Naive B cell (primary cell): ENCODE measurements at regions not wholly inside any gene's neighbourhood (a gene's known extent, or its start where the extent isn't known, plus 50 kb on each side); places are given as distances from the start of the nearest gene placed in this dataset.

Source experiments
- ATAC-seq, 2 donors: fragments of 150-1000 bp; cut with Tn5 transposase; 2 replicates each; pipeline ENCODE4 v1.10.0; 2021; ENCODE audit warnings: low read depth in 2 of 2, mild to moderate bottlenecking in 2 of 2, moderate library complexity in 2 of 2
- DNase-seq: peaks from one replicate; pipeline ENCODE4 v3.0.0; 2022
- H3K27ac Mint-ChIP-seq, 6 donors: one replicate each; pipeline ENCODE4 v1.8.0; 2020 to 2022; ENCODE audit warnings: mild to moderate bottlenecking in 6 of 6, mixed read lengths in 6 of 6, moderate library complexity in 5 of 6, inconsistent platforms in 2 of 6
- H3K27me3 Mint-ChIP-seq, 3 donors: one replicate each; pipeline ENCODE4 v1.8.0; 2021 to 2022; ENCODE audit warnings: mixed read lengths in 3 of 3, mild to moderate bottlenecking in 1 of 3
- H3K36me3 Mint-ChIP-seq, 2 donors: one replicate each; pipeline ENCODE4 v1.8.0; 2020 to 2022; ENCODE audit warnings: mixed read lengths in 2 of 2, inconsistent platforms in 1 of 2, mild to moderate bottlenecking in 1 of 2
- H3K4me1 Mint-ChIP-seq, 3 donors: one replicate each; pipeline ENCODE4 v1.8.0; 2020 to 2022; ENCODE audit warnings: mixed read lengths in 3 of 3, inconsistent platforms in 1 of 3, mild to moderate bottlenecking in 1 of 3, moderate library complexity in 1 of 3
- H3K4me3 Mint-ChIP-seq, 8 donors: one replicate each; pipeline ENCODE4 v1.8.0; 2020 to 2022; ENCODE audit warnings: mild to moderate bottlenecking in 8 of 8, mixed read lengths in 8 of 8, moderate library complexity in 8 of 8, inconsistent platforms in 2 of 8
- H3K9me3 Mint-ChIP-seq, 7 donors: one replicate each; pipeline ENCODE4 v1.8.0; 2020 to 2022; ENCODE audit warnings: mixed read lengths in 7 of 7, mild to moderate bottlenecking in 5 of 7, inconsistent platforms in 2 of 7, moderate library complexity in 1 of 7

GRCh38 chr1:55938861-55939260 lies 640.5 kb downstream of the PLPP3 start:
- Mint-ChIP-seq H3K9me3 (peaks cover 0 to 23% (median 5%) of the 10 kb centered on the region in 7 donors), H3K36me3 (no peaks in the 10 kb centered on the region), H3K27ac (no peak overlapping the region), H3K4me1 (no peaks in the 10 kb centered on the region), H3K27me3 (peaks cover 0 to 4% (median 0%) of the 10 kb centered on the region in 3 donors), H3K4me3 (no peak overlapping the region)
- ATAC-seq, result no peak
- DNase-seq, result no peak

- H3K36me3 Mint-ChIP-seq, result no peaks in the 10 kb centered on the region
- H3K4me3 Mint-ChIP-seq, result no peak overlapping the region
- H3K4me1 Mint-ChIP-seq, result no peaks in the 10 kb centered on the region
- no peak for DNase-seq
- peaks cover 0 to 23% (median 5%) of the 10 kb centered on the region in 7 donors for H3K9me3 Mint-ChIP-seq
- no peaks in the 10 kb centered on the region for H3K27me3 Mint-ChIP-seq
- no peak overlapping the region for H3K27ac Mint-ChIP-seq
- ATAC-seq, result no peak
These were observed 641.0 kb downstream of the PLPP3 start for GRCh38 chr1:55938376-55938850.

GRCh38 chr1:55937840-55938375 lies 641.5 kb downstream of the PLPP3 start:
- ATAC-seq (no peak), DNase-seq (no peak)
- no peaks in the 10 kb centered on the region for H3K36me3 Mint-ChIP-seq
- H3K27ac Mint-ChIP-seq, result peak overlapping the region in 1 of 6 donors; percentile 31
- no peak overlapping the region for H3K4me3 Mint-ChIP-seq
- H3K9me3 Mint-ChIP-seq, result peaks cover 0 to 21% (median 5%) of the 10 kb centered on the region in 7 donors
- H3K4me1 Mint-ChIP-seq, result no peaks in the 10 kb centered on the region
- H3K27me3 Mint-ChIP-seq, result peaks cover 0 to under 1% (median 0%) of the 10 kb centered on the region in 3 donors

GRCh38 chr1:55935236-55935635 lies 644.1 kb downstream of the PLPP3 start:
- Mint-ChIP-seq H3K4me3 (no peak overlapping the region), H3K27me3 (peaks cover 0 to 9% (median 8%) of the 10 kb centered on the region in 3 donors), H3K4me1 (no peaks in the 10 kb centered on the region), H3K36me3 (no peaks in the 10 kb centered on the region), H3K27ac (no peak overlapping the region), H3K9me3 (peaks cover 0 to 18% (median 5%) of the 10 kb centered on the region in 7 donors)
- ATAC-seq (no peak), DNase-seq (no peak)

- no peaks in the 10 kb centered on the region for H3K4me1 Mint-ChIP-seq
- DNase-seq, result no peak
- H3K36me3 Mint-ChIP-seq, result no peaks in the 10 kb centered on the region
- H3K4me3 Mint-ChIP-seq, result no peak overlapping the region
- no peak for ATAC-seq
- peaks cover 0 to 15% (median 11%) of the 10 kb centered on the region in 3 donors for H3K27me3 Mint-ChIP-seq
- peaks cover 0 to 18% (median 5%) of the 10 kb centered on the region in 7 donors for H3K9me3 Mint-ChIP-seq
- H3K27ac Mint-ChIP-seq, result no peak overlapping the region
These were observed 647.0 kb downstream of the PLPP3 start for GRCh38 chr1:55932402-55932801.

- peaks cover 0 to 22% (median 17%) of the 10 kb centered on the region in 3 donors for H3K27me3 Mint-ChIP-seq
- peaks cover 0 to 16% (median 2%) of the 10 kb centered on the region in 7 donors for H3K9me3 Mint-ChIP-seq
- no peak for DNase-seq
- H3K4me3 Mint-ChIP-seq, result no peak overlapping the region
- no peak overlapping the region for H3K27ac Mint-ChIP-seq
- no peaks in the 10 kb centered on the region for H3K36me3 Mint-ChIP-seq
- H3K4me1 Mint-ChIP-seq, result no peaks in the 10 kb centered on the region
- ATAC-seq, result no peak
These were observed 648.1 kb downstream of the PLPP3 start for GRCh38 chr1:55931081-55931940.

- Mint-ChIP-seq H3K27me3 (peaks cover 0 to 22% (median 17%) of the 10 kb centered on the region in 3 donors), H3K36me3 (no peaks in the 10 kb centered on the region), H3K4me3 (no peak overlapping the region), H3K9me3 (peaks cover 0 to 4% (median 2%) of the 10 kb centered on the region in 7 donors), H3K27ac (no peak overlapping the region), H3K4me1 (no peaks in the 10 kb centered on the region)
- ATAC-seq, result no peak
- no peak for DNase-seq
These were observed 649.7 kb downstream of the PLPP3 start for GRCh38 chr1:55929652-55930051.

GRCh38 chr1:55928576-55928975 lies 650.8 kb downstream of the PLPP3 start:
- Mint-ChIP-seq H3K27ac (no peak overlapping the region), H3K27me3 (peaks cover 0 to 22% (median 17%) of the 10 kb centered on the region in 3 donors), H3K4me3 (no peak overlapping the region), H3K4me1 (no peaks in the 10 kb centered on the region), H3K36me3 (no peaks in the 10 kb centered on the region), H3K9me3 (peaks cover 0 to 2% (median 0%) of the 10 kb centered on the region in 7 donors)
- DNase-seq (no peak), ATAC-seq (no peak)

- Mint-ChIP-seq H3K4me3 (no peak overlapping the region), H3K9me3 (peaks cover 0 to 2% (median 0%) of the 10 kb centered on the region in 7 donors)
These were observed 651.6 kb downstream of the PLPP3 start for GRCh38 chr1:55927702-55928290.

GRCh38 chr1:55926906-55927471 lies 652.4 kb downstream of the PLPP3 start:
- DNase-seq, result no peak
- Mint-ChIP-seq H3K4me3 (no peak overlapping the region), H3K27ac (no peak overlapping the region), H3K9me3 (peaks cover 0 to 2% (median 0%) of the 10 kb centered on the region in 7 donors), H3K36me3 (no peaks in the 10 kb centered on the region), H3K4me1 (no peaks in the 10 kb centered on the region), H3K27me3 (peaks cover 0 to 22% (median 10%) of the 10 kb centered on the region in 3 donors)
- ATAC-seq, result no peak

More at GRCh38 chr1:55927702-55928290, 651.6 kb downstream of the PLPP3 start:
- Mint-ChIP-seq H3K27ac (no peak overlapping the region), H3K27me3 (peaks cover 0 to 22% (median 15%) of the 10 kb centered on the region in 3 donors), H3K4me1 (no peaks in the 10 kb centered on the region), H3K36me3 (no peaks in the 10 kb centered on the region)
- ATAC-seq, result no peak
- no peak for DNase-seq

GRCh38 chr1:55916907-55917306 lies 662.5 kb downstream of the PLPP3 start:
- H3K4me1 Mint-ChIP-seq, result no peaks in the 10 kb centered on the region
- no peak for ATAC-seq
- DNase-seq, result no peak
- H3K27ac Mint-ChIP-seq, result no peak overlapping the region
- H3K4me3 Mint-ChIP-seq, result no peak overlapping the region
- H3K27me3 Mint-ChIP-seq, result peaks cover 0 to 9% (median 4%) of the 10 kb centered on the region in 3 donors
- H3K9me3 Mint-ChIP-seq, result peaks cover 0 to 5% (median 0%) of the 10 kb centered on the region in 7 donors
- H3K36me3 Mint-ChIP-seq, result peaks cover 0 to 6% of the 10 kb centered on the region in 2 donors

GRCh38 chr1:55916481-55916880 lies 662.9 kb downstream of the PLPP3 start:
- no peak for ATAC-seq
- Mint-ChIP-seq H3K4me1 (no peaks in the 10 kb centered on the region), H3K9me3 (peaks cover 0 to 5% (median 0%) of the 10 kb centered on the region in 7 donors), H3K27ac (no peak overlapping the region), H3K27me3 (peaks cover 0 to 9% (median 4%) of the 10 kb centered on the region in 3 donors), H3K4me3 (no peak overlapping the region), H3K36me3 (peaks cover 0 to 6% of the 10 kb centered on the region in 2 donors)
- no peak for DNase-seq

- ATAC-seq (no peak), DNase-seq (no peak)
- H3K36me3 Mint-ChIP-seq, result peaks cover 0 to 6% of the 10 kb centered on the region in 2 donors
- no peaks in the 10 kb centered on the region for H3K27me3 Mint-ChIP-seq
- no peak overlapping the region for H3K27ac Mint-ChIP-seq
- H3K9me3 Mint-ChIP-seq, result peaks cover 0 to 5% (median 0%) of the 10 kb centered on the region in 7 donors
- H3K4me1 Mint-ChIP-seq, result no peaks in the 10 kb centered on the region
- no peak overlapping the region for H3K4me3 Mint-ChIP-seq
These were observed 665.8 kb downstream of the PLPP3 start for GRCh38 chr1:55913565-55913964.
